CD14-positive monocyte (primary cell): ENCODE measurements at regions not wholly inside any gene's neighbourhood (a gene's known extent, or its start where the extent isn't known, plus 50 kb on each side); places are given as distances from the start of the nearest gene placed in this dataset.

ENCODE experiments used
- DNase-seq, 3 donors: peaks; one replicate each; pipeline ENCODE4 v3.0.0-alpha.2; 2011 to 2022
- H2AFZ ChIP-seq: 2 replicates; pipeline ENCODE4 v1.6.0; 2012; ENCODE audit warnings: mild to moderate bottlenecking, low read depth, low read length, inconsistent platforms; ENCODE audit not compliant: insufficient read depth, poor library complexity, severe bottlenecking
- H3K27ac ChIP-seq, 2 donors: 1 replicate in 1 of 2; 2 replicates in 1 of 2; pipeline ENCODE4 v1.5.1; 2012 to 2013; ENCODE audit warnings: low read length in 2 of 2, control low read depth in 1 of 2, inconsistent platforms in 1 of 2, low read depth in 1 of 2, mild to moderate bottlenecking in 1 of 2
- H3K27me3 ChIP-seq, 2 donors: one replicate each; pipeline versions ENCODE4 v1.6.0 to v1.6.1; 2011 to 2013; ENCODE audit warnings: low read length in 2 of 2; ENCODE audit not compliant: control insufficient read depth in 2 of 2, insufficient read depth in 2 of 2
- H3K36me3 ChIP-seq, 2 donors: replicated peaks in 1 of 2; 1 replicate in 1 of 2; 2 replicates in 1 of 2; pipeline versions ENCODE4 v1.5.1 to v1.6.1; 2012 to 2013; ENCODE audit warnings: low read length in 2 of 2, control low read depth in 1 of 2, inconsistent platforms in 1 of 2, mild to moderate bottlenecking in 1 of 2; ENCODE audit not compliant: insufficient read depth in 2 of 2, control insufficient read depth in 1 of 2
- H3K4me1 ChIP-seq, 2 donors: 1 replicate in 1 of 2; 2 replicates in 1 of 2; pipeline versions ENCODE4 v1.5.1 to v1.6.1; 2012 to 2013; ENCODE audit warnings: low read length in 2 of 2, control low read depth in 1 of 2, inconsistent platforms in 1 of 2, mild to moderate bottlenecking in 1 of 2, moderate library complexity in 1 of 2; ENCODE audit not compliant: insufficient read depth in 2 of 2, control insufficient read depth in 1 of 2
- H3K4me2 ChIP-seq: replicated peaks from 2 replicates; pipeline ENCODE3; 2012; ENCODE audit warnings: low read length, moderate library complexity, mild to moderate bottlenecking; ENCODE audit not compliant: poor library complexity, severe bottlenecking; ENCODE audit errors: extremely low read depth
- H3K4me3 ChIP-seq, 3 experiments: fragments of 200-600 bp in 1 of 3; sonication (generic) in 1 of 3; replicated peaks in 1 of 3; 1 replicate in 2 of 3; 2 replicates in 1 of 3; pipeline ENCODE4 v1.5.1; 2011 to 2013; ENCODE audit warnings: low read length in 3 of 3, mild to moderate bottlenecking in 3 of 3, control low read depth in 2 of 3, low read depth in 2 of 3, inconsistent platforms in 1 of 3, moderate library complexity in 1 of 3
- H3K79me2 ChIP-seq: 2 replicates; pipeline ENCODE4 v1.6.0; 2012; ENCODE audit warnings: mild to moderate bottlenecking, control low read depth, inconsistent platforms, low read length, moderate library complexity; ENCODE audit not compliant: insufficient read depth
- H3K9ac ChIP-seq: 2 replicates; pipeline ENCODE4 v1.6.0; 2017; ENCODE audit warnings: low read length, mild to moderate bottlenecking; ENCODE audit not compliant: insufficient read depth, poor library complexity, severe bottlenecking
- H3K9me3 ChIP-seq, 2 donors: replicated peaks in 1 of 2; 1 replicate in 1 of 2; 2 replicates in 1 of 2; pipeline versions ENCODE4 v1.5.1 to v1.6.1; 2012 to 2013; ENCODE audit warnings: low read length in 2 of 2, control low read depth in 1 of 2; ENCODE audit not compliant: control insufficient read depth in 1 of 2, insufficient read depth in 1 of 2
- H4K20me1 ChIP-seq: 2 replicates; pipeline ENCODE4 v1.6.0; 2012; ENCODE audit warnings: mild to moderate bottlenecking, low read length, control low read depth, moderate library complexity; ENCODE audit not compliant: insufficient read depth
- H3K27ac Mint-ChIP-seq, 7 donors: one replicate each; pipeline ENCODE4 v1.8.0; 2020; ENCODE audit warnings: mild to moderate bottlenecking in 7 of 7, mixed read lengths in 7 of 7, moderate library complexity in 6 of 7, inconsistent platforms in 2 of 7
- H3K27me3 Mint-ChIP-seq, 3 donors: one replicate each; pipeline ENCODE4 v1.8.0; 2021 to 2022; ENCODE audit warnings: low read depth in 3 of 3, mild to moderate bottlenecking in 3 of 3, mixed read lengths in 3 of 3, moderate library complexity in 3 of 3, inconsistent platforms in 1 of 3
- H3K36me3 Mint-ChIP-seq, 2 donors: one replicate each; pipeline ENCODE4 v1.8.0; 2020; ENCODE audit warnings: mixed read lengths in 2 of 2, inconsistent platforms in 1 of 2, mild to moderate bottlenecking in 1 of 2
- H3K4me1 Mint-ChIP-seq: one replicate; pipeline ENCODE4 v1.8.0; 2020; ENCODE audit warnings: mild to moderate bottlenecking, mixed read lengths
- H3K4me3 Mint-ChIP-seq, 2 donors: one replicate each; pipeline ENCODE4 v1.8.0; 2020; ENCODE audit warnings: mild to moderate bottlenecking in 2 of 2, mixed read lengths in 2 of 2, moderate library complexity in 1 of 2
- H3K9me3 Mint-ChIP-seq, 7 donors: one replicate each; pipeline ENCODE4 v1.8.0; 2020 to 2022; ENCODE audit warnings: mixed read lengths in 7 of 7, mild to moderate bottlenecking in 6 of 7, moderate library complexity in 6 of 7, inconsistent platforms in 2 of 7
- CTCF ChIP-seq: fragments of 200-600 bp; IDR thresholded peaks from one replicate; pipeline ENCODE4 v1.8.0; 2022; ENCODE audit warnings: antibody characterized with exemption, mild to moderate bottlenecking
- WGBS: methylation state at CpG from one replicate; pipeline ENCODE4 v1.1.5; 2013; ENCODE audit warnings: missing lambda C conversion rate; ENCODE audit not compliant: insufficient coverage; 5-methylcytosine and 5-hydroxymethylcytosine counted together
- intact Hi-C, 2 donors: fragments of 100-400 bp; cut with micrococcal nuclease; formaldehyde crosslinking; loops; one replicate each; pipeline versions ENCODE4 v1.15.0 to v1.15.1; 2023

GRCh38 chr7:81637534-81637933 is 132.3 kb downstream of the HGF start:
- H3K4me3 ChIP-seq, result no peak overlapping the region
- intact Hi-C loops, result no loop called here
- no peak overlapping the region for H3K9ac ChIP-seq
- H3K27me3 Mint-ChIP-seq, result peaks cover 0 to 2% (median 0%) of the 10 kb centered on the region in 3 donors
- no peak for DNase-seq
- no peaks in the 10 kb centered on the region for H3K79me2 ChIP-seq
- no peak for TF ChIP-seq CTCF
- H3K4me1 ChIP-seq, result no peaks in the 10 kb centered on the region
- no peak overlapping the region for H2AFZ ChIP-seq
- no peaks in the 10 kb centered on the region for H3K36me3 ChIP-seq
- no peak overlapping the region for H3K27ac ChIP-seq
- no peaks in the 10 kb centered on the region for H4K20me1 ChIP-seq
- H3K27me3 ChIP-seq, result no peaks in the 10 kb centered on the region
- no peak overlapping the region for H3K4me3 Mint-ChIP-seq
- peaks cover 9% of the 10 kb centered on the region for H3K4me1 Mint-ChIP-seq
- H3K9me3 ChIP-seq, result no peaks in the 10 kb centered on the region
- H3K36me3 Mint-ChIP-seq, result no peaks in the 10 kb centered on the region
- H3K9me3 Mint-ChIP-seq, result peaks cover 0 to 5% (median 0%) of the 10 kb centered on the region in 7 donors
- no CpG with 5 or more reads among the region's 1 CpG for WGBS
- H3K27ac Mint-ChIP-seq, result no peak overlapping the region
- H3K4me2 ChIP-seq, result no peak overlapping the region

GRCh38 chr7:81632418-81632817 is 137.4 kb downstream of the HGF start:
- H3K27me3 Mint-ChIP-seq, result peaks cover 0 to 2% (median 0%) of the 10 kb centered on the region in 3 donors
- H3K36me3 Mint-ChIP-seq, result no peaks in the 10 kb centered on the region
- H3K36me3 ChIP-seq, result no peaks in the 10 kb centered on the region
- no peaks in the 10 kb centered on the region for H3K9me3 ChIP-seq
- H3K4me3 ChIP-seq, result no peak overlapping the region
- no peak overlapping the region for H3K9ac ChIP-seq
- 100% methylated on average over 1 of the region's 1 CpG for WGBS
- H3K27ac Mint-ChIP-seq, result no peak overlapping the region
- no peak overlapping the region for H3K27ac ChIP-seq
- no peaks in the 10 kb centered on the region for H4K20me1 ChIP-seq
- no peaks in the 10 kb centered on the region for H3K4me1 Mint-ChIP-seq
- TF ChIP-seq CTCF, result no peak
- H3K27me3 ChIP-seq, result no peaks in the 10 kb centered on the region
- H3K4me1 ChIP-seq, result no peaks in the 10 kb centered on the region
- H3K9me3 Mint-ChIP-seq, result peaks cover 0 to 2% (median 0%) of the 10 kb centered on the region in 7 donors
- H3K79me2 ChIP-seq, result no peaks in the 10 kb centered on the region
- H3K4me2 ChIP-seq, result no peak overlapping the region
- intact Hi-C loops, result no loop called here
- H3K4me3 Mint-ChIP-seq, result no peak overlapping the region
- H2AFZ ChIP-seq, result no peak overlapping the region
- no peak for DNase-seq
